Activated CD8-positive, alpha-beta memory T cell treated with anti-CD3 and anti-CD28 coated beads, Interleukin-2, amount 50 U/mL, for 1 hour (primary cell): ENCODE measurements at regions not wholly inside any gene's neighbourhood (a gene's known extent, or its start where the extent isn't known, plus 50 kb on each side); places are given as distances from the start of the nearest gene placed in this dataset.

Experiments
- DNase-seq: peaks from one replicate; pipeline ENCODE4 v3.0.0-alpha.2; 2020; ENCODE audit errors: extremely low read depth

DNA sequence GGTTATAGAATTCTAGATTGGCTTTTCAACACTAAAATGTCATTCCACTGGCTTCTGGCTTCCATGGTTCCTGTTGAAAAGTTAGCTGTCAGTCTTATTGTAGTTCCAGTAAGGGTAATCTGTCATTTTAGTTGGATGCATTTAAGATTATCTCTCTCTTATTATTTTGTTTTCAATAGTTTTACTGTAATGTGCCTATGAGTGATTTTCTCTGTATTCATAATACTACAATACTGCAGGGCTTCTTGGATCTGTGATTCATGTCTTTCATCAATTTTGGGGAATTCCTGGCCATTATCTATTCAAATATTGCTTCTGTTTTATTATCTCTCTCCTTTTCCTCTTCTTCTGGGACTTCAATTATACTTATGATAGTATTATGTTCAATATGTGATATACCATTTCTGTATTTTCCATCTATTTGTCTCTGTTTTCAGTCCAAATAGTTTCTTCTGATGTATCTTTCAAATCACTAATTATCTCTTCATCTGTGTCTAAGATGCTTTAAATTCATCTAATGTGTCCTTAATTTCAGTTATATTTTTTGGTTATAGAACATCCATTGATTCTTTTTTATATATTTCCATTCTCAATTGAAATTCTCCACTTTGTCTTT is 101.5 kb downstream of the KCTD15 start:
- DNase-seq, result no peak

GRCh38 chr19:33900817-33901216 is 104.1 kb downstream of the KCTD15 start:
- DNase-seq, result no peak

- no peak for DNase-seq
Observed at GRCh38 chr19:33902395-33902794, 105.7 kb downstream of the KCTD15 start.

- no peak for DNase-seq
Observed at GRCh38 chr19:33902802-33903488, 106.3 kb downstream of the KCTD15 start.

DNA sequence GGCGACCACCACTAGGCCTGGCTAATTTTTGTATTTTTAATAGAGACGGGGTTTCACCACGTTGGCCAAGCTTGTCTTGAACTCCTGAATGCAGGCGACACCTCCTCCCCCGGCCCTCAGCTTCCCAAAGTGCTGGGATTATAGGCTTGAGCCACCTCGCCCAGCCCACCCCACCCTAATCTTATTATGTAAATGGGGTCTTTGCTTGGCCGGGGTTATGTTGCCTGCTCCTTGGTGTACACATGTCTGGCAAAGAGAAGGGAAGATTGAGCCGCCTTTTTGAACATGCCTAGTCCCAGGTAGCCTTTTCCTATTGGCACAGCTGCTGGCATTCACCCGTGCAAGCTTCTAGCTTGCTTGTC is 106.8 kb downstream of the KCTD15 start:
- no peak for DNase-seq

DNA sequence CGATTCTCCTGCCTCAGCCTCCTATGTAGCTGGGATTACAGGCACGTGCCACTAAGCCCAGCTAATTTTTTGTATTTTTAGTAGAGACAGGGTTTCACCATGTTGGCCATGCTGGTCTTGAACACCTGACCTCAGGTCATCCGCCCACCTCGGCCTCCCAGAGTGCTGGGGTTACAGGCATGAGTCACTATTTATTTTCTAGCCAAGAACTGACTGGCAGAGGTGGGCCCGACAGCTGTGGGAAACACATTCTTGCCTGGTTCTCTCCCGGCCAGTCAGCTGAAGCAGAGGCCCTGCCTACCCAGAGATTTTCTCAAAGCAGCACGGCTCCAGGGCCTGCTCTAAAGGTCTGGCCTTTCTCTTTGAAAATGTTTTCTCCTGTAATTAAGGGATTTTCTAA is 108.0 kb downstream of the KCTD15 start:
- no peak for DNase-seq

DNA sequence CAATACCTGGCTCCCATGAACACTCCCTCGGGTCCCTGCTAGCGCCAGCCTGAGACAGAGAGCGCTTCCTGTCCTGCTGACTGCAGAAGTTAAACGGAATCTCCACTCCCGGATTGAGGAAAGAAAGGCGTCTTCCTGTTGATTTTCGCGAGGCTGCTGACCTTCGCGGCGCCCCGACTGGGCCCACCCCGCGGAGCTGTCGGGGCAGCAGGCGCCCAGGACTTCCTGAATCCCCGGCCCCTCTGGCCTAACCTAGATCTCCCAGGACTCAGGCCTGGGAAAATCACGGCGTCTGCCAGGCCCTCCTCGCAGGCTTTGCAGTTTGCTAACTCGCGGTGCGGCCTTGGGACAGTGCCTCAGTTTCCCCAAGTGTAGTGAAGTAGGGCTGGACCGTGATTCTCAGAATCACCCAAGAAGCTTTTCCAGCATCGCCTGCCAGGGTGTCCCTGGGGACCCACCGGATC is 108.8 kb downstream of the KCTD15 start:
- no peak for DNase-seq

DNA sequence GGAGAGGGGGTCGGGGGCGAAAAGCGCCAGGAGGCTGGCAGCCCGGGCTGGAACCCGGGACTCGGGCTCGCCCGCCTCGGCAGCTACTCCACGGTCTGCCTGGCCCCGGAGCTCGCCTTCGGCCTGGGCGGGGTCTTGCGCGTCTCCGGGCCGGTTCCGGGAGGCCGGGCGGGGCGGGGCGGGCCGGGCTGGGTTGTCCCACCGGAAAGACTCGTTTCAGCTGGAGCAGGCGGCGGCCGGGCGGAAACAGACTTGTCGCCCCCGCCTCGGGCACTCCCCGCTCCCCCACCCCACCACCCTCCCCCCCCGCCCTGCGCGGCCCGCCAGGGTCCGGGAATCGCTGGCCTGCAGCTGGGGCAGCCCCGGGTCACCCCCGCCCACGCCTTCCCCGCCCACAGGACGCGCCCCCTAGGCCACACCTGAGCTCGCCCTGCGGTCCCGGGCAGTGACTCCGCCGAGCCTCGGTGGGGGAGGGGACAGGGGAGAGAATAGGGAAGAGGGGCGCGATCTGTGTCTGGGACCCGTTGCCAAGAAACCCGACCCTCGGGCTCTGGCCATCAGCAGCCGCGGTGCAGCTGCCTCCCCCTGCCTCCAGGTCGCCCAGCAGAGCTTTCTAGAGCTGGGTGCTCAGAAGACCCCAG is 109.4 kb downstream of the KCTD15 start:
- no peak for DNase-seq

GRCh38 chr19:33906578-33907335 is 110.1 kb downstream of the KCTD15 start:
- DNase-seq, result no peak

GRCh38 chr19:33910922-33911321 is 114.3 kb downstream of the KCTD15 start:
- no peak for DNase-seq

GRCh38 chr19:33914599-33914998 is 117.9 kb downstream of the KCTD15 start:
- DNase-seq, result no peak

DNA sequence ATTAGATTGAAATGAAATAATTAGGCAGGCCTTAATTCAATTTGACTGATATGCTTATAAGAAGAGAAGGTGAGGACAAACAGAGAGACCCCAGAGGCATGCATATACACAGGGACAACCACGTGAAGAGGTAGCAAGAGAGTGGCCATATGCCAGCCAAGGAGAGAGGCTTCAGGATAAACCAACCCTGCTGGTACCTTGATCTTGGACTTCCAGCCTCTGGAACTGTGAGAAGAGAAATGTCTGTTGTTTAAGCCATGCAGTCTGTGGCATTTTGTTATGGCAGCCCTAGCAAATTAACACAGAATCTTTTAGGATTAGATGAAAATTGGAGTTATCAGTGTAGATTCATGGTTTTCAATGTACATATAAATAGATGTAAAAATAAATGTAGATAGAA is 120.1 kb downstream of the KCTD15 start:
- no peak for DNase-seq

DNA sequence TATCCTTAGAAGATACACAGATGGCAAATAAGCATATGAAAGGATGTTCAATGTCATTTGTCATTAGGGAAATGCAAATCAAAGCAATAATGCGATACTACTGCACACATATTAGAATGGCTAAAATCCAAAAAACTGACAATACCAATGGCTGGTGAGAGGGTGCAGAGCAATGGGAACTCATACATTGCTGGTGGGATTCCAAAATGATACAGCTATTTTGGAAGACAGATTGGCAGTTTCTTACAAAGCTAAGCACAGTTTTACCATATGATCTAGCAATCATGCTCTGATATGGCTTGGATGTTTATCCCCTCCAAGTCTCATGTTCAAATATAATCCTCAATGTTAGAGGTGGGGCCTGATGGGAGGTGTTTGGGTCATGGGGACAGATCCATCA is 122.6 kb downstream of the KCTD15 start:
- no peak for DNase-seq

DNA sequence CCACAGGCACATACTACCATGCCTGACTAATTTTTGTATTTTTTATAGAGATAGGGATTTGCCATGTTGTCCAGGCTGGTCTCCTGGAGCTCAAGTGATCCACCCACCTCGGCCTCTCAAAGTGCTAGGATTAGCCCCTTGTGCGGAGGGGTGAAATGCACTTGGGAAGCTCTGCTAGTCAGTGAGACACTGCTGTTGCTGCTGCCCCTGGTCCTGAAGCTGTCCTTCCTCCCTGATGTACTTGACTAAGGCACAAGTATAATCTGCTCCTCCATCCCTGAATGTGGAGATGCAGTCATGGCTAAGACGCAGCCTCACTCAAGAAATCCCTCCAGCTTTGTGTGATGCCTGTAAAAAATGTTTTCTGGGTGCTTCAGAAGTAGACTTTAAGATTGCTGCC is 124.5 kb downstream of the KCTD15 start:
- DNase-seq, result no peak

DNA sequence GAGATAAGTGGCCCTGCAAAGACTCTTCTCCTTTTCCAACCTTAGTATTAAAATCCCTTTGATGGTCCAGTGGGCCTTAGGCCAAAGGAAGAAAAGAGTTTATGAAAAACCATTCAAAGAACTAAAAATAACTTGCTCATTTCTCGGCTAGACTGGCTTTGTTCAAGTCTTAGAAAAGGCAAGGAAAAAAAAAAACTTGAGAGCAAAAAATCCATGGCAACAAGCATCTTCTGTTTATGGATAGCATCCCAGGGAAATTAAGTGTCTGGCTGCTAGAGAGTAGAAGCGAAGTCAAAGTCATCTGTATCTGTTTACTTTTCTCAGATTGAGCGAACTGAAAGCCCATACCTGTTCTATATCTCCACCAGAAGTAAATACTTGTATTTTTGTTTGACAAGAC is 129.6 kb downstream of the KCTD15 start:
- no peak for DNase-seq

DNA sequence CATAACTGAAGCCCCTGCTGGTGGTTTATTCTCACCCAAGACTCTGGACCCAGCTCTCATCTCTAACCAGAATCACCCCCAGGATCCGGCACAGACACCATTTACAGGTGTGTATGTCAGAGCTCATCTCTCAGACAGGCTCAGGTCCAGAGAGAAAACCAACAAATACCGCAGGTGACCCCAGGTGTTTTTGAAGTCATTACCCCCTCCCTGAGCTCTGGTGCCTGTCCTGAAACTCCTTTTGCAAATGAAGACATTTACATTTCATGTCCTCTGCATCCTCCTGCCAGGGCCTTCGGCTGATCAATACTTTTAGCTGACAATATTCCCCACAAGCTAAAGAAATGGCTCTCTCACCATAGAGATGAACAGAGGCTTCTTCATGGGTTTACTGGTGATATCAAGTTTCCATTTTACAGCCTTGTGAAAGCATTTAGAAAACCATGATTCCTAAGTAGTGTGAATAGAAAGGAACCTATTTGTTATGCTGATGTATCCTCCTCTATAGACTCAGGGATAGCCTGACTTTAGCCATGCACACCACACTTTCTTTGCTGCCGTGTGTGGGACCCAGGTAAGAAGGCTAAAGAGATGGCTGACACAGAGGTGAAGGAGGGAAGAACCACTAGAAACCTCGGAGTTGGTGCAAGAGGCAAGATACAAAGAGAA is 131.3 kb downstream of the KCTD15 start:
- no peak for DNase-seq

- DNase-seq, result no peak
Observed at GRCh38 chr19:33928458-33928950, 131.8 kb downstream of the KCTD15 start.

DNA sequence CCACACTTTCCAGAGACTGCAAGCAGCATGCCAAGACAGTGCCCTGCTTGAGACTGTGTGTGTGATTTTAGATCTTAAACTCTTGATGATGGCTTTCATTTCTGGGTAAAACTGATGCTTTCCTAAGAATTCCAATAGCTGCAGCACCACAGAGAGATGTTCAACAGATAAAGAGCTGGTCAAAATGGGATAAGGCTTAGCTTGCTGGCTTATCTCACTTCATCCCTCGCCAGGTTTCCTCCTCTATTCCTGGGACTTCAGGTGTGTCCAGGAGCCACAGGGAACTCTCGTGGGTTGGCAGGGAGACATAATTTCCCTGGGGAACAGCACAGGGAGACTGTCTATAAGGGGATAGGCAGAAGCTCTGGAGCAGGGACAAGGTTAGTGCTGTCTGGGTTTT is 137.3 kb downstream of the KCTD15 start:
- DNase-seq, result no peak

DNA sequence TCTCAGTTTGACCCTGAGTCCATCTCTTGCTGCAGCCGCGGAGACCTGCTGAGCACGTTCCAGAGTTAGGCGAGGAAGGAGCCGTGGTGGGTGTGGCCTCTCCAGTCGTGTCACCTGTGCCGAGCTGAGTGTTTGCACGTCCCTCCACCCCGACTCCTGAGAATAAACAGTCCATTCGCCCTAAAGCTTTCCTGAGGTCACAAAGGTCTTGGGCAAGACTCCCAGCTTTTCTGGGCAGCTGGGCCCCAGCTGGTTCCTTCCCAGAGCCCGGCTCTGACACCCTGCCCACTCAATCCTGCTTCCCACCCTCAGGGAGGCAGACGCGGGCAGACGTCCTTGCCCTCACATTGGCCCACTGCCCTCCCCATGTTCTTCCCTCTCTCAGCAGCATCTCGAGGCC is 142.2 kb downstream of the KCTD15 start:
- no peak for DNase-seq

GRCh38 chr19:33941133-33941532 is 144.5 kb downstream of the KCTD15 start:
- DNase-seq, result no peak

- no peak for DNase-seq
Observed at GRCh38 chr19:33946535-33947264, 150.0 kb downstream of the KCTD15 start.
